NCI-H526 treated with DMSO at 0.1 percent for 48 hours (cell line): ENCODE measurements at regions not wholly inside any gene's neighbourhood (a gene's known extent, or its start where the extent isn't known, plus 50 kb on each side); places are given as distances from the start of the nearest gene placed in this dataset.

Source experiments
- DNase-seq: peaks from one replicate; lab custom pipeline; 2025; lab: John Stamatoyannopoulos, UW

DNA sequence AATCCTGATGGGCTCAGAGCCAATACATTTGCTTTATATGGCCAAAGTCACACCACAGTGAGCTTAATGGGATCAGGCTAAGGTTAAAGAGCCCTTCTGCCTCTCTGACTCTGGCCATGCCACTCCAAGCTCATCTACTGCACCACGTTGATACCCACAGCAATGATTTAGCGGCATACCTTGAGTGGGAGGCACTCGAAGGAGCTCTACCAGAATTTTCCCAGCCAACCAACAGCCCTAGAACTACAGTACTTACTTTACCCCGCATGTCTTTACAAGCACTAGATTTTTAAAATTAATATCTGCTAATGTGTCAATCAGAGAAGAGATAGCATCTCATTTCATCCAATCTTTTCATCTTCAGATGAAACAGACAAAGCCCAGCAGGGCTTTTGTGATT lies 300.5 kb downstream of the GRIN2B start:
- no peak for DNase-seq

DNA sequence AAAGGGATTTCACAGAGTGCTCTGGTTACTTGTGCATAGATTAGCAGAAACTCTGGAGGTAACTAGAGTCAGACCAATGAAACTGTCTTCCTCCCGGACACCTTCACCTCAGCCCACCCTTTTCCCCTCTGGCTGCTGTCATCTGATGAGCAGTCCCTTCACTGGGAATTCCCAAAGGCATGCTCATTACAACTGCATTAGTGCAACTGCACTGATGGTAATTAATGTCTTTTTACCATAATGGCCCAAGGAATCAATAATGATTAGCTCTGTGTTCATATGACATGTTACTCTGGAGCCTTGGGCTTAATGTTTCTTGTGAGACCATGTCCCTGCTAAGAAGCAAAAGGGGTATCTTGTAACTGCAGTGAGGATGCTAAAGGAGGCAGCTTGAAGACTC lies 304.5 kb downstream of the GRIN2B start:
- DNase-seq: no peak

DNA sequence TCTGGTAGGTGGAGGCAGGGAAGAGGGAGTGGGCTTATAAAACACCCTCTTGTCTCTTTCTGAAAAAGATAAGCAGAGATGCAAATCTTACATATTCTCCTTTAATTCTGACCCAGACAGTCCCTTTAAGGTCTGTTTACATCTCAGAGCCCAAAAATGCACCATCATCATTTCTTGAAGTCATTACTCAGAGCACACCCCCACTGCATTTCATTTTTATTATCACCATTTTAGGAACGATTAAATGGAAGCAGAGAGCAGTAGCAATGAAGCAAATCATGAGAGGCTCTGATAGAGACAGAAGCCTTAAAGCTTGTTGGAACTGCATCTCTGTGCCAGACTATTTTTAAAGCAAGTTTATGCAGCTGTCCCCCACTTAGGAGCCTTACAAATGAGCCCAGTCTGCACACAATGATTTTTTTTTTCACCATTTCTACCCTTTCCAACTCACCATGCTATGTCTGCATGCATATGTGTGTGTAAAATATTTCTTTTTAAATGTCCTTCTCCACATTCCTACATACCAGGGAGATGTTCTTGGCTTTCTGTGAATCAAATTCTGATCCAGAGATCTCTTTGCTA lies 311.0 kb downstream of the GRIN2B start:
- no peak for DNase-seq

DNA sequence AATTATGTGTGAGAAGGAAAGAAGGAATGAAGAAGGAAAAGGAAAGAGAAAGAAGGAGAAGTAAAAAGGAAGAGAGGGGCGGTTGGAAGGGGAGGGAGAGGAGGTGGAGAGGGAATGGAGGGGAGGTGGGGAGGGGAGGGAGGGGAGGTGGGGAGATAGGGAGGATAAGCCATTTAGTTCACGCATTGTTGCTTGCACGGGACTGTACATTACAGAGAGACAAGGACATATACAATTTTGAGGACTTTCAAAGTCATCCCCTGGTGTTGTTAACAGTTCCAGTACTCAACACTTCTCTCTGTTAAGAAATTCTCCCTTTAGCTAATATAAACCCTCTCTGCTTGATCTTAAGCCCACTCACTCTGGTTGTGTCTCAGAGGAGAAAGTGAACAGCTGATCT lies 312.5 kb downstream of the GRIN2B start:
- no peak for DNase-seq

DNA sequence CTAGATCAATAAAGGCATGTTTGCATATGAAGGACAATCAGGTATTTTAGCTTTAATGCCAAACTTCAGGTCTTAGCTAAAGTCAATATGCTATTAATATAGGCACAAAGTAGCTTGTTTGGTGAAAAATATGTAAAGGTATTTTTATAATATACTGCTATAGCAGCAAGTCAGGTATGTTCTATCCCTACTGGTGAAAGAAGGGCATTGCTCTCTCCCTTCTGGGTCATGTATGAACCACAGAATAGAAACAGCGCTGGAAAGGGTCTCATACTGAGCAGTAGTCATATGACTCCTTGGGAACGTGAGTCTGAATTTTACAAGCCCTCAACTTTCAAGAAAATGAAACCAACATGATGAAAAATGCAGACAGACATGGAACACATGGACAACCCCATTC lies 314.6 kb downstream of the GRIN2B start:
- no peak for DNase-seq

DNA sequence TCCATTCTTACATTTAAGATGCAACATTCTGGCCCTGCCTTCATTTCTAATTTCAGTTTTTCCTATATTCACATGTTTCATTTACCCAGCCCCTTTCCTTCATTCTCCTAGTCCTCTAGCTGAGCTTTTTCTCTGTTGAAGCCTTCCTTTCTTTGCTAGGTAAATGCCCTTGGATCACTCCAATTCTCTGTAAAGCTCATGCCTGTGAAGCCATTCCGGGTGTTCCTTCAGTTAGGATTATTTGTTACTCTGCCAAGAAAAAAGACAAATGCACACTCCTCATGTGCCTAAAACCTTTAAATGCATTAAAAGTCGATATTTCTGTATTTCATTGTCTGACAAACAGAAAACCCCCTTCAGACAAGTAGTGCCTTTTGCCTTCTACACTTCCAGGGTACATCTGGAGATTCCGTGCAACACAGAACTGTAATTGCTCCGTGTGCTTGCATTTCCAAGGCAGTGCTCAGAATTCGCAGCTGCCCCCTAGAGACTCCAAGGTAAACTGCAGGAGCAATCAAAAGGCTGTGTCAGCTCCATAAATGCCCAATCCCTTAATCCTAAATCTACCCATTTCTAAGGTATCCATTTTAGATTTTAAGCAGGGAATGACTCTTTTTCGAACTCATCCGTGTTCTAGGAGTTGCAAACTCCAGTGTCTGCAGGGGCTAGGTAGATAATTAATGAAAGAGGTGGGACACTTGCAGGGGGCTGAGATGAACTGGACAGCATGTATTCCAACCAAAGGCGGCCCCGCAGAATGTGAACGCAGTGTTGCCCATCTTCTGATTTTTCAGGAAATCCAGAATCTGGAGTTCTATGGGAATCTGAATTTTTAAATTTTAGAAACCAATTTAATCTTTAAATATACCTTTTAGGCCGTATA lies 320.2 kb downstream of the GRIN2B start:
- DNase-seq: peak; percentile 17

DNA sequence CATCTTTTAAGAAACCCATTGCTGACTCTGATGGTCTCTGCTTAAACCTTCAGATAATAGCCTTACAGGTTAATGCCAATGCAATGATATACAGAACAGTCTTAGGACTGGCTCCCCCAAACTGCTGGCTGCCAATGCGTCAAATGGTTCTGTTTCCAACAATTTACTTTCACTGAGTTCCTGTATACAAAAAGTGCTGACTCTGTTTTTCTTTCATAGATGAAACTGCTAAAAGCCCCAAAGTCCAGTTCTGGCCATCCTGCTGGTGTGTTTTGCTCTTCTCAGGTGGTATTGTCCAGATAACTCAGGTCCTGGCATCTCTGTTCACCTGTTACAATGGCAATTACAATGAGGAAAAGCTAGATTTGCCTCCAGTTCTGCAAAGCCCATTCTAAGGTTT lies 326.9 kb downstream of the GRIN2B start:
- no peak for DNase-seq

DNA sequence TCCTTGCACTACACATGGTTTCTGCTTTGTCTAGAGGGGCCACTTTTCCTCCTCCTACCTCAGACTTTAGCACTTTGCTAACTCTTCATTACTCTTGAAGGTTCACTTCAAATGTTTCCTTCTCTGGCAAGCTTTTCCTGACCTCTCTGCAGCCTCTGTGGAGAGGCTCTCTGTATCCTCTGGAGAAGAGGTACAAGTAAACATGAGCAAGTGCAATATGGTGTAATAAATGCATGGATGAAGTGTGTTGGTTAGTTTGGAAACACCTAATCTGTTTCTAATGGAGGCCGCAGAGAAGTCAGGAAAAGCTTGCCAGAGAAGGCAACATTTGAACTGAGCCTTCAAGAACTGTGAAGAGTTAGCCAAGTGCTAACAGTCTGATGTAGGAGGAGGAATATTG lies 329.3 kb downstream of the GRIN2B start:
- DNase-seq: no peak

DNA sequence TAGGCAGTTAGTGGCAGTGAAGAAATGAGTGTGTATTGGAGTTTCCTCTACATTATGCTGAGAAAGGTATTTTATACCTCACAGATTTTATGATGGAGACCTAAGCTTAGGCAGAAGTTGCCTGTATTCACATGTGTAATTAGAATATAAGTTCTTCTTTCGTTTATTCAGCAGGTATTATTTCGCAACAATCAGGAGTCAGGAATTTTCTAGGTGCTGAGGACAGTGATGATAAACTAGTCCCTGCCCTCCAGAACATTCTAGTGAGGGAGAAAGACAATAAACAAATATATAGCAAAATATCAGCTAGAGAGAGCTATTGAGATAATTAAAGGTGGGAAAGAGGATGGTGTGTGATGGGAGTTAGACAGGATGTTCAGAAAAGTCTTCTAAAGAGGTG lies 345.7 kb downstream of the GRIN2B start:
- no peak for DNase-seq

DNA sequence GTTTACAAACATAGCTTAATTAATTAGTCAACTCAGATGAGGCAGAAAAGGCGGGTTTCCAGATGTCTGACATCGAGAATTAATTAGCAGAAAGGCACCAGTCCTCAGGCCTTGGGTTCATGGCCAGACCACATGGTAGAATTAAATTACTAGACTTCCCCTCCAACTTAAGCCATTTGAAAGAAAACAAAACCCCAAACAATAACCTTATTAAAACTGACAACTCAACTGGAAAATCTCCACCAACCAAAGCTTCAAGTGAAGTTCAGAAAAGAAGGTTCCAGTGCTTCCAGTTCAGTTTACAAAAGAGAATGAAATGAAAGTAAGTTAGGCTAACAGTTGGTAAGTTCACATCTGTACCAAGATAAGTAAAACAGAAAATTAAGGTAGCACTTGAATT lies 349.5 kb downstream of the GRIN2B start:
- DNase-seq: no peak

DNA sequence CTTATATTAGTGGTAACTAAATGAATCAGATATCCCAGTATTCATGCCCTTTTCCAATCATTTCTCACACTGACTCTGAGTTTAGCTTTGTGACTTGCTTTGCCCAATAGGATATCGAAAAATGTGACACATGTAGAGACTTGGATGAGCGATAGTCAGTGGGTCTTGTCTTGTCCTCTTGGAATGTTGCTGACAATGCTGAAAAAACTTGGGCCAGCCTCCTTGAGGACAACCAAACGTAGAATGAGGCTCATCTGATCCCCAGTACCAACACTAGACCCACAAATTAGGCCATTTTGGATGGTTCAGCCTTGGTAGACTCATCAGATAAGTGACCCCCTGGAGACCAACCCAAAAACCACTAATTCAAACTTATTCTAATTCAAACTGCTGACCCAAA lies 351.0 kb downstream of the GRIN2B start:
- DNase-seq: no peak

DNA sequence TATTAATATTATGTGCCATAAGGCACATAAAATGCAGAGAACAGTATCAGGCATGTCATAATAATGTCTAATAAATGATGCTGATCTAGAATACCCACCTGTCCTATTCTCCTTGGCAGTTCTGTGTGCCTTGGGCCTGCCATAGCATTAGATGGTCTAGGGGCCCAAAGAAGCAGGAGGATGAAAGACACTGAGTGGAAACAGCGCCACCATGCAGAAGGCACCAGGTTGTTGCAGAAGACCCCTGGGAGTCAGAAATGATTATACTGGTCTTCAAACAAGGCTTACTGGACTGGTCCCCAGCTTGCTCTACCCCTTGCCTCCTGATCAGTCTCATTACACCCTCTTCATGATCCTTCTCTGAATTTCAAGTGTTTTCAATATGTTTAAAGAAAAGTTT lies 353.3 kb downstream of the GRIN2B start:
- no peak for DNase-seq

DNA sequence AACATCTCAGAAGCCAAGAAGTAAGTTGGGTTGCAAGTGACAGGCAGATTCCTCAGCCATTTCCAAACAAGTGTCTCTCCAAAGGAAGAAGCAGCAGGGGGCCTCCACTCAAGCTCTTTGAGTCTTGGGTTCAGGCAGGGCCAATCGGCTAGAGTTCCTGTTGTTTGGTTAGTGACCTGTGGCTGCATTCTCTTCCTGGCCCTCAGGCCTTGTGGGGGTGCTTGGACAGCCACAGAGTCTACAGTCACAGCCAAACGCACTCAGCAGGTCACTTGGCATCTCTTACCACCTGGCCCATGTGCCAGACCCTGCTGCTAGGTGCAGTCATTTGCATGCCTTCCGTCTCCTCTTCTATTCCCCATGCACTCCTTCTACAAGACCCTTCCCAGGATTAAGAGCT lies 353.9 kb downstream of the GRIN2B start:
- DNase-seq: no peak

DNA sequence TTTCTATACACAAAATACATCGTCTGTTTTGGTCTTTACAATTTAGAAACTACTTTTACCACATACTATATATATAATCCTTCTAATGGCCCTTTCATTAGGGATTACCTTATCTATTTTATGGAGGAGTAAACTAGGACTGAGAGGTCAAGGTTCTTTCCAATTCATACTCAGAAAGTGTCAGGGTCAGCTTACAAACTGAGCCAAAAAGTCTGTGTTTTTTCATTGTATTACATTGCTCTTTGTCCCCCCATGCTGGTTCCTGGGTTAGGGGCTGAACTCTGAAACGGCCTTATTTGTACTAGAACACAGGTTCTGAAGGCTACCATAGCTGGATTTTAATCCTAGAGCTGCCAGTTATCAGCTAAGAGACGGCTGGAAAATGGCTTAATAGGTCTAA lies 368.1 kb downstream of the GRIN2B start:
- DNase-seq: no peak

DNA sequence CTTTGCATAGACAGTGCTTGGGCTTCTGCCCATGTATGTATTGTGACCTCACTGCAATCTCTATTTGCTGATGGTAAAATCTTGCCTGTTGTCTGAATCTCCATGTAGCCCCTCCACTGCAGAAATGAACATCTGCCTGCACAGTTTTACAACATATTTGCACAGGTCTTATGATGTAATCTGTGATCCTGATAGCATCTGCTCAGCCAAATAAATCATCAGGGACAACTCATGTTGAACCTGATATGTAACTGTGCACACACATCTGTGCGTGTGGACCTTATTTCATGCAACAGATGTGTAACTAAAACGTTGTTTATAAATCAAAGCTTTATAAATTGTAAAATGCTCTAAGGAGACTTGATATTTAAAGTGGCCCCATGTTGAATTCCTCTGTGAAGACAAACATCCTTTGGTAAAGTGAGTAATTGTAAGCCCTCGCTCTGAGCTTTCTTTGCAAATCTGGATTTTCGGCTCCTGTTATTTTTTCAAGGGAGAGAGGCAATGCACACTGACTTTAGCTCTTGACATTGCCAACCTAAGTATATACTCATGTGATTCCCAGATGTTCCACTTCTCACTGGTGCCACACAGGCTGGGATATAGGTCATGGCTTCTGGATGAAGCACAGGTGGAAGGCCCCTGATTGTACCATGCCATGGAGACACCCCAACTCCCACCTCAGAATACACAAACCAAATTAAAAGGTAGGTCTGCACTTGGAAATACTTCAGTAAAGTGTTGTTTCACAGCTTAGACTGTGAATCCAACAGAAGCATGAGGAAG lies 371.3 kb downstream of the GRIN2B start:
- DNase-seq: no peak

DNA sequence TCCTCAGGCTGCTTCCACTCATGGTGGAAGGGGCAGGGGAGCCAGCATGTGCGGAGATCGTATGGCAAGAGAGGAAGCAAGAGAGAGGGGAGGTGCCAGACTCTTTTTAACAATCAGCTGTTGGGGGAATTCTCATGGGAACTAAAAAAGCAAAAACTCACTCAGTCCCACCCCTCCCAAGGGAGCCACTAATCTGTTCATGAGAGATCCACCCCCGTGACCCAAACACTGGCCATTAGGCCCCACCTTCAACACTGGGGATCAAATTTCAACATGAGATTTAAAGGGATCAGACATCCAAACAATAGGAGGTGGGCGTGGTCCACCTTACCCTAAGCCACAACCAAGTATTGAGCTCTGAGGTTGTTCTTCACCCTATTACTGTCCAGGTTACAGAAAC lies 375.1 kb downstream of the GRIN2B start:
- DNase-seq: peak; percentile 16

DNA sequence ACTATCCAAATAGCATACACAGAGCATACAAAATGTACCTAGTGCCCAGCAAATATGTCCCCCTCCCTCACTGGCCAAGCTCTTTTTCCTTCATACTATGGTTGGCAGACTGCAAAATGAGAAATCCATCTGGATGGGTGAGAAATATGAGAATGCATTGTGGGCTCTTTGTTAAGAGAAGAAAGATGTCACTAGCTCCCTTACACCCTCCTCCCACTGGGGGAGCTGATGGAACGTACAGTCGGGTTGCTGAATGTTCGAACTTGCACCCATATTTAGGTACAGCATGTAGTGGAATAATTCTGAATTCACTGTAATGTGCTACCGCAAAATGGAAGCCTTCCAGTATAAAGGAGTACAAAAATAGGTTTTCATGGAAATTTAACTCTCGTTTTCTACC lies 377.4 kb downstream of the GRIN2B start:
- DNase-seq: no peak

DNA sequence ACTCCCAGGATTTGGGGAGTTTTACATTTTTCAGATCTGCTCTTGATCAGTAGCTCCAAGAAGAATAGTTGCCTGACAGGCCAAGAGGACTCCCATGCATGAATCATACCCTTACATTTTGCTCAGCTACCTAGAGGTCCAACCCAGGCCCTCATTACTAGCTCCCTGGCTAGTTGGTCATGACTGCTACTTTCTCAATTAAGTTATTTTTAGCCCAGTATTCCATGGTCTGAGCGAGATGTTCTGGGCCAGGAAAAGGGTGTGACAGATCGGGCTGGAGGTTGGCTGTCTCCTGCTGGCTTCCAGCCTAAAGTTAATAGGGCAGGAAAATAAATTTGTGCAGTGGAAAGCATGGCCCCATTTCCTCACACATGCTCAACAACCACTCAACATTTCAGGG lies 379.2 kb downstream of the GRIN2B start:
- no peak for DNase-seq

DNA sequence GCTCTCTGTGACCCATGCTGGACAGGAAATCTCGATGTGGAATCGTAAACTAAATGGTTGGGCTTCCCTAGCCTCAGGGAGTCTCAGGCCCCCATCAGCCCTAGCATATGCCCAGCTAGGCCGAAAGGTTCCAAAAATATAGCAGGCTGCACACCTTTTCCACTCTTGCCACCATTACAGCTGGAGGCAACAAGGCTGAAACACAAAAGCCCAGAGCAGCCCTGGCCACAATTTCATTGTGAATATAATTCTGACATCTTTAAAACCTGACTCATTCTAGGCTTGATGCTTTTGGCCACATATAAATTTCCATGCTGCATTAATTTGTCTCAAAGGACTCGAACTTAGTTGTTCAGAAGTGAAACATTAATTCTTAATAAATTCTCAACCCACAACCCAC lies 382.2 kb downstream of the GRIN2B start:
- no peak for DNase-seq

DNA sequence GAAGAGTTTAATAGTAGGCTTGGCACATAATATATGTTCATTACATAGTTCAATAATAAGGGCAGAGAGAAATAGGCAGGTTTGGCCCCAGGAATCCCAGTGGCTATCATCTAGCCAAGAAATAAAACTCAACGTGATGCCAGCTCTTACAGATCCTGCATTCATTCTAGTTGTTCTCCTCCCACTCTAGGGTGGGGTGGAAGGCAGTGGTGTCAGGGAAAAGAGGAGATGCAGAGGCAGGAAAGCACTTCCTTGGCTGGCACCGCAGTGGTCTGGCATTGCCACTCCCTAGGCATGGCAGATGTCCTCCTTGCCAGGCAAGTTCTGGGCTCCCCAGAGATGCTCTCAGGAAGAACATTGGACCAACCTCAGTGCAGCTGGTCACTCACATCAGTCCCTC lies 383.6 kb downstream of the GRIN2B start:
- DNase-seq: no peak

DNA sequence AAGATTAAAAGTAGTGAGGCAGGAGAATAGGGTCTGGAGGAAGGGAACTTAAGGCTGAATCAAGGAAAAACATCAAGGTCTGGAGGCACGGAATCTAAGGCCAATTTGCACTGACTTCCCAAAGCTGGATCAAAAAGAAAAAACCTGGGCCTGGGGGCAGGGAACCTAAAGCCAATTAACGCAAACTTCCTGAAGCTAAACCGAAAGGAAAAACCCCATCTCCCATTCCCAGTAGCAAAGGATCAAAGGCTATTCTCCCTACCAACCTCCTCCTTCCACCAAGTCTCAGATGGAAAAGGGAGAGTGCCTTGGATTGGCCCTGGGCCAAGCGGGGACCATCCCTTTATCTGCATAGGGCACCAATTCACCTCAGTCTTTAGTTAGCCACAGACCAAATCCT lies 384.2 kb downstream of the GRIN2B start:
- no peak for DNase-seq

DNA sequence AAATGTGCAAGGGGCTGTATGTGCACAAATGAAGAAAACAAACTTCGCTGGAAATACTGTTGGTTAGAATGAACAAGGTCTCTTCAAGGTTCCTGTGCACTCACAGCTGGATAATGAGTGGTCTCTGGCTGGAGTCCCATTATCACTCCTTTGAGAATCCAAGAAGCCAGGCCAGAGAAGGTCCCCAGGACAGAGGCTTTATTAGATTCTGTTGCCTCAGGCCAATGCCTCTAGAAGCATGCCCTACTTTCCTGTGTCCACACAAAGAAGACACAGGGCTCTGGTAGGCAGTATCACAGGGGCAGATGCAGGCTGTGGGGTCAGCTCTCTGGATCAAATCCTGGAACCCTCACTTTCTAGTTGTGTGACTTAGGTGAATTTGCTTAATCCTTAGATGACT lies 384.7 kb downstream of the GRIN2B start:
- DNase-seq: no peak
